DMS153 treated with DMSO at 0.1 percent for 48 hours (cell line): ENCODE measurements at regions not wholly inside any gene's neighbourhood (a gene's known extent, or its start where the extent isn't known, plus 50 kb on each side); places are given as distances from the start of the nearest gene placed in this dataset.
"Not testable (repeated sequence)": the region's sequence is repeated elsewhere in the genome, so short reads cannot be mapped to it uniquely, and the experiment has no call there.

Source experiments
- DNase-seq: peaks from one replicate; lab custom pipeline; 2025; ENCODE audit not compliant: unreplicated experiment; lab: John Stamatoyannopoulos, UW

GRCh38 chr13:22858980-22859379, 321.8 kb upstream of the SGCG start:
- not testable (repeated sequence) for DNase-seq

GRCh38 chr13:22859411-22859810, 321.4 kb upstream of the SGCG start:
- not testable (repeated sequence) for DNase-seq

GRCh38 chr13:22861958-22862466, 318.8 kb upstream of the SGCG start:
- DNase-seq = no peak

- DNase-seq = no peak
Observed at GRCh38 chr13:22862478-22862877, 318.3 kb upstream of the SGCG start.

- DNase-seq = no peak
Observed at GRCh38 chr13:22866221-22866620, 314.6 kb upstream of the SGCG start.

GRCh38 chr13:22871231-22871630, 309.5 kb upstream of the SGCG start:
- DNase-seq = no peak

- no peak for DNase-seq
Observed at GRCh38 chr13:22874839-22875238, 305.9 kb upstream of the SGCG start.

- DNase-seq = no peak
Observed at GRCh38 chr13:22877421-22877820, 303.4 kb upstream of the SGCG start.

- DNase-seq = no peak
Observed at GRCh38 chr13:22880741-22881720, 299.7 kb upstream of the SGCG start.

GRCh38 chr13:22881721-22882608, 298.8 kb upstream of the SGCG start:
- not testable (repeated sequence) for DNase-seq

GRCh38 chr13:22883262-22883840, 297.4 kb upstream of the SGCG start:
- no peak for DNase-seq

GRCh38 chr13:22883956-22884355, 296.8 kb upstream of the SGCG start:
- no peak for DNase-seq

- not testable (repeated sequence) for DNase-seq
Observed at GRCh38 chr13:22886061-22886460, 294.7 kb upstream of the SGCG start.

- not testable (repeated sequence) for DNase-seq
Observed at GRCh38 chr13:22889376-22889775, 291.4 kb upstream of the SGCG start.

- no peak for DNase-seq
Observed at GRCh38 chr13:22893204-22893603, 287.6 kb upstream of the SGCG start.

- no peak for DNase-seq
Observed at GRCh38 chr13:22893777-22894176, 287.0 kb upstream of the SGCG start.

- no peak for DNase-seq
Observed at GRCh38 chr13:22897571-22898314, 283.0 kb upstream of the SGCG start.

GRCh38 chr13:22900416-22900951, 280.3 kb upstream of the SGCG start:
- DNase-seq = not testable (repeated sequence)

GRCh38 chr13:22903301-22903700, 277.5 kb upstream of the SGCG start:
- DNase-seq = no peak

- DNase-seq = no peak
Observed at GRCh38 chr13:22903925-22904324, 276.9 kb upstream of the SGCG start.
